Neuron (in vitro differentiated cells): ENCODE measurements at regions not wholly inside any gene's neighbourhood (a gene's known extent, or its start where the extent isn't known, plus 50 kb on each side); places are given as distances from the start of the nearest gene placed in this dataset.

Experiments
- H2AFZ ChIP-seq: one replicate; pipeline ENCODE4 v1.6.1; 2013; ENCODE audit warnings: low read depth, mild to moderate bottlenecking, inconsistent platforms, low read length, moderate library complexity
- H3K27me3 ChIP-seq: one replicate; pipeline ENCODE4 v1.6.1; 2013; ENCODE audit warnings: low read length; ENCODE audit not compliant: insufficient read depth
- H3K36me3 ChIP-seq: one replicate; pipeline ENCODE4 v1.6.1; 2013; ENCODE audit warnings: low read length; ENCODE audit not compliant: insufficient read depth
- H3K4me1 ChIP-seq: one replicate; pipeline ENCODE4 v1.6.1; 2013; ENCODE audit warnings: low read length; ENCODE audit not compliant: insufficient read depth
- H3K4me3 ChIP-seq: 2 replicates; pipeline ENCODE4 v1.5.1; 2013; ENCODE audit warnings: mild to moderate bottlenecking, low read length, moderate library complexity
- H3K9me3 ChIP-seq: one replicate; pipeline ENCODE4 v1.6.1; 2013; ENCODE audit warnings: low read length

GRCh38 chr11:15613789-15614188, 499.1 kb downstream of the INSC start:
- Histone ChIP-seq H3K4me1 (peaks cover 12% of the 10 kb centered on the region), H3K9me3 (no peaks in the 10 kb centered on the region), H3K36me3 (no peaks in the 10 kb centered on the region), H2AFZ (no peak overlapping the region), H3K27me3 (no peaks in the 10 kb centered on the region), H3K4me3 (no peak overlapping the region)

- Histone ChIP-seq H2AFZ (no peak overlapping the region), H3K4me3 (no peak overlapping the region), H3K36me3 (no peaks in the 10 kb centered on the region), H3K4me1 (peaks cover 12% of the 10 kb centered on the region), H3K27me3 (no peaks in the 10 kb centered on the region), H3K9me3 (no peaks in the 10 kb centered on the region)
Measured at GRCh38 chr11:15615398-15616096, 500.8 kb downstream of the INSC start.

GRCh38 chr11:15616130-15617105, 501.7 kb downstream of the INSC start:
- H3K27me3 ChIP-seq: no peaks in the 10 kb centered on the region
- H3K4me1 ChIP-seq: peaks cover 12% of the 10 kb centered on the region
- no peaks in the 10 kb centered on the region for H3K9me3 ChIP-seq
- no peak overlapping the region for H2AFZ ChIP-seq
- H3K36me3 ChIP-seq: no peaks in the 10 kb centered on the region
- H3K4me3 ChIP-seq: no peak overlapping the region

- no peaks in the 10 kb centered on the region for H3K36me3 ChIP-seq
- H3K4me1 ChIP-seq: peaks cover 12% of the 10 kb centered on the region
- H3K27me3 ChIP-seq: no peaks in the 10 kb centered on the region
- H2AFZ ChIP-seq: no peak overlapping the region
- no peaks in the 10 kb centered on the region for H3K9me3 ChIP-seq
- no peak overlapping the region for H3K4me3 ChIP-seq
Measured at GRCh38 chr11:15617126-15617525, 502.4 kb downstream of the INSC start.

- H2AFZ ChIP-seq: no peak overlapping the region
- no peaks in the 10 kb centered on the region for H3K9me3 ChIP-seq
- peaks cover 12% of the 10 kb centered on the region for H3K4me1 ChIP-seq
- H3K4me3 ChIP-seq: no peak overlapping the region
- no peaks in the 10 kb centered on the region for H3K36me3 ChIP-seq
- H3K27me3 ChIP-seq: no peaks in the 10 kb centered on the region
Measured at GRCh38 chr11:15618583-15619032, 503.9 kb downstream of the INSC start.

- no peaks in the 10 kb centered on the region for H3K27me3 ChIP-seq
- no peak overlapping the region for H3K4me3 ChIP-seq
- no peaks in the 10 kb centered on the region for H3K9me3 ChIP-seq
- no peak overlapping the region for H2AFZ ChIP-seq
- H3K4me1 ChIP-seq: no peaks in the 10 kb centered on the region
- no peaks in the 10 kb centered on the region for H3K36me3 ChIP-seq
Measured at GRCh38 chr11:15621565-15621964, 506.8 kb downstream of the INSC start.

- no peaks in the 10 kb centered on the region for H3K36me3 ChIP-seq
- no peak overlapping the region for H3K4me3 ChIP-seq
- H3K27me3 ChIP-seq: no peaks in the 10 kb centered on the region
- H3K4me1 ChIP-seq: no peaks in the 10 kb centered on the region
- no peaks in the 10 kb centered on the region for H3K9me3 ChIP-seq
- no peak overlapping the region for H2AFZ ChIP-seq
Measured at GRCh38 chr11:15622231-15622890, 507.6 kb downstream of the INSC start.

- Histone ChIP-seq H2AFZ (no peak overlapping the region), H3K4me1 (no peaks in the 10 kb centered on the region), H3K9me3 (no peaks in the 10 kb centered on the region), H3K27me3 (no peaks in the 10 kb centered on the region), H3K4me3 (no peak overlapping the region), H3K36me3 (no peaks in the 10 kb centered on the region)
Measured at GRCh38 chr11:15624701-15625100, 510.0 kb downstream of the INSC start.

GRCh38 chr11:15625691-15626090, 511.0 kb downstream of the INSC start:
- Histone ChIP-seq H3K27me3 (no peaks in the 10 kb centered on the region), H3K4me1 (no peaks in the 10 kb centered on the region), H2AFZ (no peak overlapping the region), H3K4me3 (no peak overlapping the region), H3K9me3 (no peaks in the 10 kb centered on the region), H3K36me3 (no peaks in the 10 kb centered on the region)

- Histone ChIP-seq H2AFZ (no peak overlapping the region), H3K27me3 (no peaks in the 10 kb centered on the region), H3K4me3 (no peak overlapping the region), H3K36me3 (no peaks in the 10 kb centered on the region), H3K4me1 (no peaks in the 10 kb centered on the region), H3K9me3 (no peaks in the 10 kb centered on the region)
Measured at GRCh38 chr11:15627560-15627959, 512.8 kb downstream of the INSC start.

GRCh38 chr11:15629690-15630321, 515.1 kb downstream of the INSC start:
- no peaks in the 10 kb centered on the region for H3K27me3 ChIP-seq

GRCh38 chr11:15630896-15631295, 516.2 kb downstream of the INSC start:
- Histone ChIP-seq H3K36me3 (no peaks in the 10 kb centered on the region), H3K4me1 (no peaks in the 10 kb centered on the region), H3K27me3 (no peaks in the 10 kb centered on the region), H3K9me3 (no peaks in the 10 kb centered on the region), H2AFZ (no peak overlapping the region), H3K4me3 (no peak overlapping the region)

More at GRCh38 chr11:15629690-15630321, 515.1 kb downstream of the INSC start:
- no peaks in the 10 kb centered on the region for H3K4me1 ChIP-seq
- no peak overlapping the region for H2AFZ ChIP-seq
- no peak overlapping the region for H3K4me3 ChIP-seq
- no peaks in the 10 kb centered on the region for H3K9me3 ChIP-seq
- H3K36me3 ChIP-seq: no peaks in the 10 kb centered on the region
